LNCAP (cell line): ENCODE measurements at regions not wholly inside any gene's neighbourhood (a gene's known extent, or its start where the extent isn't known, plus 50 kb on each side); places are given as distances from the start of the nearest gene placed in this dataset.

Source experiments
- CTCF ChIP-seq: fragments of 450-650 bp; IDR thresholded peaks from 2 replicates; pipeline ENCODE4 v1.5.1; 2017; ENCODE audit warnings: mild to moderate bottlenecking

GRCh38 chr1:2946999-2947690 lies 74.1 kb upstream of the ACTRT2 start:
- no peak for TF ChIP-seq CTCF

GRCh38 chr1:2948001-2948750 lies 73.1 kb upstream of the ACTRT2 start:
- no peak for TF ChIP-seq CTCF

GRCh38 chr1:2948751-2949680 lies 72.3 kb upstream of the ACTRT2 start:
- TF ChIP-seq CTCF, result no peak

- TF ChIP-seq CTCF, result no peak
These were observed 71.0 kb upstream of the ACTRT2 start for GRCh38 chr1:2949966-2950925.

GRCh38 chr1:2950926-2951305 lies 70.4 kb upstream of the ACTRT2 start:
- TF ChIP-seq CTCF, result no peak

GRCh38 chr1:2951856-2952255 lies 69.4 kb upstream of the ACTRT2 start:
- no peak for TF ChIP-seq CTCF

GRCh38 chr1:2952371-2952770 lies 68.9 kb upstream of the ACTRT2 start:
- TF ChIP-seq CTCF, result no peak
